ENCODE measurements at regions not wholly inside any gene's neighbourhood (a gene's known extent, or its start where the extent isn't known, plus 50 kb on each side); places are given as distances from the start of the nearest gene placed in this dataset.

- no peak overlapping the region for H3K27ac ChIP-seq
- intact Hi-C loops (cut with DNase I) = no loop called here
- no peaks in the 10 kb centered on the region for H3K9me3 ChIP-seq
- H3K4me3 ChIP-seq = no peak overlapping the region
- H3K4me1 ChIP-seq (replicated peaks) = no peaks in the 10 kb centered on the region
- H3K27me3 ChIP-seq (replicated peaks; ENCODE audit: insufficient read depth) = no peaks in the 10 kb centered on the region
- no peaks in the 10 kb centered on the region for H3K36me3 ChIP-seq
- DNase-seq (ENCODE audit: low spot score) = no peak
- WGBS = 81% methylated on average over 7 of the region's 7 CpGs
- TF ChIP-seq POLR2AphosphoS5 (IDR thresholded peaks at IDR 0.05) = no peak
- TF ChIP-seq CTCF (IDR thresholded peaks at IDR 0.05) = no peak
- no peak for TF ChIP-seq POLR2A (IDR thresholded peaks at IDR 0.05)
Measured at GRCh38 chr2:117308861-117309770, 505.4 kb upstream of the DDX18 start.

- no peak for DNase-seq (ENCODE audit: low spot score)
- Histone ChIP-seq H3K9me3 (no peaks in the 10 kb centered on the region), H3K4me3 (no peak overlapping the region), H3K27ac (no peak overlapping the region), H3K4me1 (replicated peaks) (no peaks in the 10 kb centered on the region), H3K36me3 (no peaks in the 10 kb centered on the region), H3K27me3 (replicated peaks; ENCODE audit: insufficient read depth) (no peaks in the 10 kb centered on the region)
- intact Hi-C loops (cut with DNase I) = no loop called here
- no peak for TF ChIP-seq POLR2AphosphoS5 (IDR thresholded peaks at IDR 0.05)
- TF ChIP-seq POLR2A (IDR thresholded peaks at IDR 0.05) = no peak
- no peak for TF ChIP-seq CTCF (IDR thresholded peaks at IDR 0.05)
- 36% methylated on average over 2 of the region's 2 CpGs for WGBS
Measured at GRCh38 chr2:117321816-117322215, 492.7 kb upstream of the DDX18 start.

GRCh38 chr2:117323331-117323730 is 491.2 kb upstream of the DDX18 start:
- Histone ChIP-seq H3K9me3 (no peaks in the 10 kb centered on the region), H3K27me3 (replicated peaks; ENCODE audit: insufficient read depth) (no peaks in the 10 kb centered on the region), H3K27ac (no peak overlapping the region), H3K4me1 (replicated peaks) (no peaks in the 10 kb centered on the region), H3K36me3 (no peaks in the 10 kb centered on the region), H3K4me3 (no peak overlapping the region)
- DNase-seq (ENCODE audit: low spot score) = no peak
- WGBS = 6% methylated on average over 8 of the region's 8 CpGs
- intact Hi-C loops (cut with DNase I) = no loop called here
- TF ChIP-seq POLR2AphosphoS5 (IDR thresholded peaks at IDR 0.05) = no peak
- TF ChIP-seq POLR2A (IDR thresholded peaks at IDR 0.05) = no peak
- no peak for TF ChIP-seq CTCF (IDR thresholded peaks at IDR 0.05)

- intact Hi-C loops (cut with DNase I) = no loop called here
- 21% methylated on average over 4 of the region's 4 CpGs for WGBS
Measured at GRCh38 chr2:117330641-117331040, 483.9 kb upstream of the DDX18 start.

More at GRCh38 chr2:117330641-117331040, 483.9 kb upstream of the DDX18 start:
- H3K9me3 ChIP-seq = no peaks in the 10 kb centered on the region
- DNase-seq (ENCODE audit: low spot score) = no peak
- TF ChIP-seq POLR2AphosphoS5 (IDR thresholded peaks at IDR 0.05) = no peak
- TF ChIP-seq CTCF (IDR thresholded peaks at IDR 0.05) = no peak
- no peak for TF ChIP-seq POLR2A (IDR thresholded peaks at IDR 0.05)
- no peaks in the 10 kb centered on the region for H3K27me3 ChIP-seq (replicated peaks; ENCODE audit: insufficient read depth)
- no peaks in the 10 kb centered on the region for H3K36me3 ChIP-seq
- H3K4me1 ChIP-seq (replicated peaks) = no peaks in the 10 kb centered on the region
- H3K27ac ChIP-seq = no peak overlapping the region
- no peak overlapping the region for H3K4me3 ChIP-seq
